GM18502 (cell line): ENCODE measurements at regions not wholly inside any gene's neighbourhood (a gene's known extent, or its start where the extent isn't known, plus 50 kb on each side); places are given as distances from the start of the nearest gene placed in this dataset.
A peak's percentile ranks its signal among the peaks of the same experiment; 100 is the strongest.
"Not testable (repeated sequence)": the region's sequence is repeated elsewhere in the genome, so short reads cannot be mapped to it uniquely, and the experiment has no call there.

Experiments
- ATAC-seq: cut with Tn5 transposase; IDR thresholded peaks from one replicate; pipeline ENCODE4 v1.9.1; 2021; ENCODE audit warnings: mild to moderate bottlenecking; ENCODE audit not compliant: unreplicated experiment, poor library complexity

GRCh38 chr10:22825841-22826240 is 102.0 kb upstream of the ARMC3 start:
- ATAC-seq, result no peak

GRCh38 chr10:22824984-22825383 is 102.9 kb upstream of the ARMC3 start:
- ATAC-seq, result no peak

DNA sequence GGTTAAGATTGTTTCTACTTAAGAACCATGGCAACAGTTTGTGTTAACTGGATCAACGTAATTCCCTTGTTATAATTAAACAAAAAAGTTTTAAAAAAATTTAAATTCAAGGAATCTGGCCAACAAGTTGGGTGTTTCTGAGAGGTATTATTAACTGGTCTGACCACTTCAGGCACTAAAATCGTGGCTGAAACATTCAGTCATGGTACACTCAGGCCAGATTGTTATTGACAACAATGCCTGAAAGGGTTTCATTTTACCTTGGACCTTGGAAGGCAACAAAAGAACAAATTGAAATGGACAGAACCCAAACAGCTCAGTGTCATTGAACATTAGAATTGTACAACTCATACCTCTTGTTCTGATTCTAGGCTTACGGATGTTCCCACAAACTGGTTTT is 103.3 kb upstream of the ARMC3 start:
- ATAC-seq, result no peak

GRCh38 chr10:22823109-22823508 is 104.7 kb upstream of the ARMC3 start:
- ATAC-seq, result peak; percentile 79

GRCh38 chr10:22821921-22822320 is 105.9 kb upstream of the ARMC3 start:
- ATAC-seq, result not testable (repeated sequence)

- no peak for ATAC-seq
These were observed 106.4 kb upstream of the ARMC3 start for GRCh38 chr10:22821501-22821900.

GRCh38 chr10:22816298-22816653 is 101.9 kb upstream of the PIP4K2A start:
- peak; percentile 43 for ATAC-seq

DNA sequence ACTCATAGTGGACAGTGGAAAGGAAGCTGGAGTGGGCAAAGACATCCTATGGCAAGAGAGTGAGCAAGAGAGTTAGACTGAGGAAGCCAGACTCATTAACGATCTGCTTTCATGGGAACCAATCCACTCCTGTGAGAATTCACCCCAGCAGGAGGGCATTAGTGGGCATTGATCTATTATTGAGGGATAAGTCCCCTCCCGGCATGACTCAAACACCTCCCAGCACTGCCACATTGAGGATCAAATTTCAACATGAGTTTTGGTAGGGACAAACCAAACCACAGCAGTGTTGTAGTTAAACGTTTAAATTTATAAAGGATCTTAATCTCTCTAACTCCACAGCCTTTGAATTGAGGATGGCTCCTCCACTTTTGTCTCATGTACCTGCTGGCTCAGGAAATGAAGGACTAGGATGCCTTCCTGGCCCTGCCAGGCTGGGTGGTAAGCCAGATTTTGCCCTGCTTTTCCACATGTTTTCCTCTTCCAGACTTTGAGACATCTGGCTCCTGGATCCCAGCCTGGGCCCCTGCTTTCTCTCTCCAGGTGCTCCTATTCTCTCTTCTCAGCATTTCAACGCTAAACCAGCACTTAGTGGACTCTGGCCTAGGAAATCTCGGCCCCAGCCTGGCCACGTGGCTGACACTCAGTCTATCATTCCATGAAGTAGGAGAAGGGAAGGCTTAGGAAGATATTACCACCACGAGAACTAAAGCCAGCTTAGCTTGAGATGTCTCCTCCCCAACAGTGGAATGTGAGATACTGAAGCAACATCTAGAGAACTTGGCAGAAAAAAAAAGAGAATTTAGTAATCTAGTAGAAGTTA is 96.5 kb upstream of the PIP4K2A start:
- no peak for ATAC-seq

DNA sequence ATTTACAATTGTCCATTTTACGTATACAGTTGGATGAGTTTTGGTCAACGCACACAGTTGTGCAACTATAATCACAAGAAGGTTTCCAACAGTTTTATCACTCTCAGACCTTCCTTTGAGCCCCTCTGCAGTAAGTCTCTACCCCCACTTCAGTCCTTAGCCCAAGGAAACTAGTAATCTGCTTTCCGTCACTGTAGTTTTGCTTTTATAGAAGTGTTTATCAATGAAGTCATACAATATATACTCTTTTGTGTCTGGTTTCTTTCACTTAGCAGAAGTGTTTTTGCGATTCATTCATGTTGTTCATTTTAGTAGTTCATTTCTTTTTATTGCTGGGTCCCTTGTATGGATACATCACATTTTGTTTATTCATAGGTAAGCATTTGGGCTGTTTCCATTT is 92.9 kb upstream of the PIP4K2A start:
- ATAC-seq, result no peak

DNA sequence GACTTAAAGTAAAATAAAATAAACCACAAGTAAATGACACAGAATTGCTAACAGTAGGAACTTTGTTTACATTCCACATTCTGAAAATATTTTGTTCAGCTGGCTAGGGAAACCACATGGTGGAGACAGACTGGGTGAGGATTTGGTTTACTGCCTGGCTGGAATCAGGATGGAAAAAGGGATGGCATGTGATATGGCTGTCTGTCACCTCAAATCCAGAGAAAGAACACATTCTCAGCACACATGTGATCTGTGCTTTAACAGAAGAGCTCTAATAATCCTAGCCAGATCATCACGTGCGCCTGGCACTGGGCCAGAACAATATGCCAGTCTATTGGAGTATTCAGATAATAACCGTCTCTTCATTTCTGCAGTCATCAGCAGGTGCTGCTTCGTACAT is 90.9 kb upstream of the PIP4K2A start:
- no peak for ATAC-seq

DNA sequence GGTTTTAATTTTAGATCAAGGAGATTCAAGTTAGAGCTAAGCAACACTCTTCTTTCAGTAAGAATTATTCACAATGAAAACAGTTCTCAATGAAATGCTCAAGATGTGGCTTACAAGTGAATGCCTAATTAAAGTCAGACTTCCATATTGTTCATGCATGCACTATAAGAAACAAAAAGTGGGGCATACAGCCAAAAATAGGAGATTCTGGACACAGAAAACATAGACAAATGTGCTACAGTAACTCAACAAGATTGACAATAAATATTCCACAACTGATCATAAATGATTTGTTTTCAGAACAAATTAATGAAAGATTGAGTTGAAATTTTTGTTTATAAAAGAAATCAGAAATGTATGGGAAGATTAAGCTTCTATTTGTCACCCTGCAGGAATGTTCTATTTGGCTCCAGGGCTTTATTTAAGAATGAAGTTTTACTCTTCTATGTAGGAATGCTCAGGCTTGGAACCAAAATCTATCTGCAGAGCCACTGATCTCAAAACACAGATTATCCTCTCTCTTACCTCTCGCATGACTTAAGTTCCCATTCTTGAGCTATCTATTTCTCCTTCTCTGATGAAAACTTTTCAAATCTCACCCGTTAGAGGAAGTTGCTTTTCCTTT is 89.0 kb upstream of the PIP4K2A start:
- ATAC-seq, result no peak

- no peak for ATAC-seq
These were observed 87.4 kb upstream of the PIP4K2A start for GRCh38 chr10:22801785-22802184.

DNA sequence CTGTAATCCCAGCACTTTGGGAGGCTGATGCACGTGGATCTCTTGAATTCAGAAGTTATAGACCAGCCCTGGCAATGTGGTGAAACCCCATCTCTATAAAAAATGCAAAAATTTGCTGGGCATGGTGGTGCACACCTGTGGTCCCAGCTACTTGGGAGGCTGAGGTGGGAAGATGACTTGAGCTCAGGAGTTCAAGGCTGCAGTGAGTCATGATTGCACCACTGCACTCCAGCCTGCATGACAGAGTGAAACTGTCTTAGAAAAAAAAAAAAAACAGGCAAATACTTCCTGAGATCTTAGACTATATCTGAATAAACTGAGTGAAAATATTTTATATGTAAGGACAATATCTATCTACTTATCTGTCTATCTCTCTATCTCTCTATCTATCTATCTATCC is 83.4 kb upstream of the PIP4K2A start:
- ATAC-seq, result not testable (repeated sequence)

DNA sequence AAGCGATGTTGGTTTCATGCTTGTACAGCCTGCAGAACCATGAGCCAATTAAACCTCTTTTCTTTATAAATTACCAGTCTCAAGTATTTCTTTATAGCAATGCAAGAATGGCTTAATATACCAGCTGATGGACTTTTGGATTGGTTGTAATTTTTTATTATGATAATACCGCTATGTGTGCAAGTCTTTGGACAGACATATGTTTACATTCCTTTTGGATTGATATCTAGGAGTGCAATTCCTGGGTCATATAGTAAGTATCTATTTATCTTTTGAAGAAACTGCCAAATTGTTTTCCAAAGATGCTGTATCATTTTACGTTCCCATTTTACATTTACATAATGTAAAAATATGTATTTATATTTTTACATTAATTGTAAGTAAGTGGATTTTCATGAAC is 81.2 kb upstream of the PIP4K2A start:
- no peak for ATAC-seq

- no peak for ATAC-seq
These were observed 77.8 kb upstream of the PIP4K2A start for GRCh38 chr10:22792161-22792560.

DNA sequence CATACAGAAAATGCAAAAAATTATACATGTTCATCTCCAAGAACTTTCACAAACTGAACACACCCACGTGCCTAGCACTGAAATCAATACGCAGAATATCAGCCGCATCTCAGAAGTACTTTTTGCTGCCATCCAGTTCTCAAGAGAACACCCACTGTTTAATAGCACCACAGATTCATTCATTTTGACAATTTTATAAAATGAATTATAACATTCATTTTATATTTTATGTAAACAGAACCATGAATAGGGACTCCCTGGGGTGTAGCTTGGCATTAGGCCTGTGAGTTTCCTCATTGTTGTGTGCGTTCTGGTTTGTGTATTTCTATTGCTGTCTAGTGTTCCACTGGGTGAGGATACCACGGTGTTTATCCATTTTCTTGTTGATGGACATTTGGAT is 77.3 kb upstream of the PIP4K2A start:
- ATAC-seq, result no peak

DNA sequence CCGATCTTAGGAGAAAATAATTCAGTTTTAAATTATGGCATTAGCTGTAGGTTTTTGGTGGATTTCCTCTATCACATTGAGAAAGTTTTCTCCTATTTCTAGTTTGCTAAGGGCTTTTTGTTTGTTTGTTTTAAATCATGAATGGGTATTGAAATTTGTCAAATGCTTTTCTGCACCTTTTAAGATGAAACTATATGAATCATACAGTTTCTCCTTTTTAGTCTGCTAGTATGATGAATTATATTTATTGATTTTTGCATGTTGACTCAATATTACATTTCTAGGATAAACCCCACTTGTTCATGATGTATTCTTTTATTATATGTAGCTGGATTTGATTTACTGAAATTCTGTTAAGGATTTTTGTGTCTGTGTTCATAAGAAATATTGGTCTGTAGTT is 70.3 kb upstream of the PIP4K2A start:
- ATAC-seq, result no peak

DNA sequence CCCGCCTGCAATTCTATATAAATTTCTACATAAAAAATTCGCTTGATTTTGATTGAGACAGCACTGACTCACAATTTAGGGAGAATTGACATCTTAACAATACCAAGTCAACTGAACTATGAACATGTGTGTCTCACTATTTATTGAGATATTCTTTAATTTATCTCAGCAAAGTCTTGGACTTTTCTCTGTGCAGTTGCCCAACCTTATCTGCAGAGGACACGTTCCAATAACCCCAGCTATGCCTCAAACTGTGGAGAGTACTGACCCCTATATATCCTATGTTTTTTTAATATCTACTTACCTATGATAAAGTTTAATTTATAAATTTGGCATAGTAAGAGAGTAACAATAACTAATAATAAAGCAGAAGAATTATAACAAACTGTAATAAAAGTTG is 69.4 kb upstream of the PIP4K2A start:
- ATAC-seq, result no peak

GRCh38 chr10:22780474-22780885 is 66.1 kb upstream of the PIP4K2A start:
- ATAC-seq, result no peak

DNA sequence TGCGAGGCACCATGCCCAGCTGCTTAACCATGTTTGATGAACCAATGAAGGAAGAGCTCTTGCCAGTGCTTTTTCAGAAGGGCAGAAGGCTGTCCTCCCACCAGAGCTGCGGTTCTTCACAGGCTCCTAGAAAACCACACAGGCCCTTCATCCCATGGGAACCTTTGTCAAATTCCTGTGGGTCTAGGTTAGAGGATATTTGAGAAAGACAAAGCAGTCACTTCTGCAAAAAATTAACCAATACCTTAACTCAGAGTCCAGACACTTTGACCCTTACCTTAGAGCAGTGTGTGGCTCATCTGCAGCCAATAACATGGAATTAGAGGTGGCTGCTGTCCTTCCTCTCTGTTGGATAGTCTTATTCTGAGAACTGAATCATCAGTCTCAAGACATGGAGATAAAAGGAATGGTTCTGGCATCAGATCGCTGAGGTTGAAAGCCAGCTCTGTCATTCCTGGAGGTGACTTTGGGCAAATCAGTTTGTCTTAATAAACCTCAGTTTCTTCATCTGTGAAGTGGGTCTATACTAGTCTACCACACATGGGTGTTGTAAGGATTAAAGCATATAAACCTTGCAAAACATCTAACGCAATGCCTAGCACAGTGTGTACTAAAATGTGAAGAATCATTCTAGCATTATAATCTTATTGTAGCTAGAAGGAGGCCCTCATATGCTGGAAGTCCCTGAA is 65.1 kb upstream of the PIP4K2A start:
- no peak for ATAC-seq

DNA sequence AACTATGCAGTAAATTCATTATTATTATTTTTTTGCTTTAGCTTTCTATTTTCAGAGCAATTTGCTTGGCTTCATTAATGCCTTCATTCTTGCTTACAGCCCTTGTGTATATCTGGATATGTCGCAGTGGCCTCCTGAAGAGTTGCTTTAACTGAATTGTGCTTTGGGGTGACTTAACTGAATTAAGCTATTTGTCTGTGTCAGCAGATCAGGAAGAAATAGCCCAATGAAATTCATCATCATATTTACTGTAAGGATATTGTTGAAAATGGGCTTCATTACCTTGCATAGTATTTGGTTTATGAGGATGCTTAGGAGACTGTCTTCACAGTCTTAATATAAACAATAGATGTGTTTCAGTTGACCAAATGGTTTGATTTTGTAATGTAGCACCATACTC is 59.7 kb upstream of the PIP4K2A start:
- no peak for ATAC-seq
